HCT116 (cell line): ENCODE measurements at regions not wholly inside any gene's neighbourhood (a gene's known extent, or its start where the extent isn't known, plus 50 kb on each side); places are given as distances from the start of the nearest gene placed in this dataset.

ENCODE experiments used
- ATAC-seq: fragments of 200-7000 bp; cut with Tn5 transposase; 2 replicates; pipeline ENCODE4 v1.9.1; 2020; ENCODE audit warnings: mild to moderate bottlenecking, moderate library complexity
- BruUV-seq: library from RNA; stranded (reverse); fragments of 400-500 nt; replicated peaks from 2 replicates; lab custom pipeline; 2021; lab: Mats Ljungman, UMichigan
- CTCF ChIA-PET: fragments of 300-600 bp; sonication (Branson Sonifier 250); formaldehyde crosslinking; loops from one replicate; lab custom pipeline; 2021; ENCODE audit warnings: antibody characterized with exemption; lab: Charles Lee
- POLR2A ChIA-PET: fragments of 300-600, 350-600 bp; sonication (Branson Sonifier 250); formaldehyde crosslinking; loops from one replicate; lab custom pipeline; 2021; ENCODE audit warnings: antibody characterized with exemption; lab: Charles Lee
- RAD21 ChIA-PET, 2 experiments: fragments of 300-600 bp; sonication (Branson Sonifier 250); formaldehyde crosslinking; loops; one replicate each; lab custom pipeline; 2023; ENCODE audit warnings: low total read pairs in 2 of 2; ENCODE audit not compliant: uncharacterized antibody in 2 of 2, unreplicated experiment in 2 of 2, low non-redundant PET in 1 of 2; lab: Charles Lee
- DNase-seq: peaks from one replicate; pipeline ENCODE4 v3.0.0-alpha.2; 2010; ENCODE audit warnings: low read depth, low spot score
- H2AFZ ChIP-seq: fragments of 200-600 bp; shearing (Covaris generic), sonication (generic); 2 replicates; pipeline ENCODE4 v1.6.1; 2017; ENCODE audit warnings: low read depth, mixed run types, mixed read lengths, antibody characterized with exemption, low read length; ENCODE audit not compliant: poor library complexity, severe bottlenecking
- H3K27ac ChIP-seq: 2 replicates; pipeline ENCODE4 v1.5.1; 2012; ENCODE audit warnings: low read depth, low read length
- H3K27me3 ChIP-seq: fragments of 200-600 bp; sonication (generic); 2 replicates; pipeline ENCODE4 v1.6.1; 2016; ENCODE audit warnings: mixed run types, low read length, mixed read lengths; ENCODE audit not compliant: insufficient read depth
- H3K36me3 ChIP-seq, 2 experiments: fragments of 200-500 bp in 1 of 2; fragments of 200-600 bp in 1 of 2; sonication (Bioruptor generic) in 1 of 2; sonication (generic) in 1 of 2; 2 replicates each; pipeline versions ENCODE4 v1.5.1 to v1.6.1; 2014 to 2016; ENCODE audit warnings: low read length in 2 of 2, inconsistent platforms in 1 of 2, mixed read lengths in 1 of 2, mixed run types in 1 of 2; ENCODE audit not compliant: insufficient read depth in 2 of 2, control insufficient read depth in 1 of 2
- H3K4me1 ChIP-seq, 2 experiments: fragments of 200-600 bp in 1 of 2; sonication (generic) in 1 of 2; 2 replicates each; pipeline versions ENCODE4 v1.5.1 to v1.6.1; 2012 to 2017; ENCODE audit warnings: low read length in 2 of 2, inconsistent platforms in 1 of 2, mild to moderate bottlenecking in 1 of 2, mixed read lengths in 1 of 2, mixed run types in 1 of 2, moderate library complexity in 1 of 2; ENCODE audit not compliant: insufficient read depth in 2 of 2, control insufficient read depth in 1 of 2
- H3K4me2 ChIP-seq: fragments of 200-600 bp; sonication (generic); 2 replicates; pipeline ENCODE4 v1.6.1; 2017; ENCODE audit warnings: mixed run types, low read length, mixed read lengths
- H3K4me3 ChIP-seq, 2 experiments: fragments of 200-600 bp in 1 of 2; sonication (generic) in 1 of 2; replicated peaks in 1 of 2; 2 replicates each; pipeline ENCODE4 v1.5.1; 2011 to 2016; ENCODE audit warnings: low read length in 2 of 2, control low read depth in 1 of 2, low read depth in 1 of 2, mild to moderate bottlenecking in 1 of 2, mixed read lengths in 1 of 2, mixed run types in 1 of 2
- H3K79me2 ChIP-seq: fragments of 200-600 bp; sonication (generic); 2 replicates; pipeline ENCODE4 v1.6.1; 2017; ENCODE audit warnings: mild to moderate bottlenecking, mixed run types, low read length, moderate library complexity, mixed read lengths; ENCODE audit not compliant: insufficient read depth
- H3K9ac ChIP-seq: fragments of 200-600 bp; sonication (generic); 2 replicates; pipeline ENCODE4 v1.6.1; 2016; ENCODE audit warnings: low read length, mixed read lengths
- H3K9me2 ChIP-seq: fragments of 200-600 bp; sonication (generic), shearing (Covaris generic); 2 replicates; pipeline ENCODE4 v1.6.1; 2017; ENCODE audit warnings: mixed run types, mild to moderate bottlenecking, moderate library complexity; ENCODE audit not compliant: insufficient read depth
- H3K9me3 ChIP-seq, 2 experiments: fragments of 200-500 bp in 1 of 2; fragments of 200-600 bp in 1 of 2; sonication (Bioruptor generic) in 1 of 2; sonication (generic) in 1 of 2; 2 replicates each; pipeline ENCODE4 v1.6.1; 2014 to 2017; ENCODE audit warnings: low read length in 2 of 2, mixed read lengths in 2 of 2, inconsistent platforms in 1 of 2, low read depth in 1 of 2, mild to moderate bottlenecking in 1 of 2, mixed run types in 1 of 2, moderate library complexity in 1 of 2; ENCODE audit not compliant: control insufficient read depth in 1 of 2, insufficient read depth in 1 of 2
- H4K20me1 ChIP-seq: fragments of 200-600 bp; sonication (generic), shearing (Covaris generic); 2 replicates; pipeline ENCODE4 v1.6.1; 2017; ENCODE audit warnings: mixed run types, mild to moderate bottlenecking, moderate library complexity; ENCODE audit not compliant: insufficient read depth
- ATF3 ChIP-seq: IDR thresholded peaks from 2 replicates; pipeline ENCODE4 v1.6.1; 2012
- CTCF ChIP-seq, 3 experiments: fragments of 200-600 bp in 1 of 3; sonication (generic) in 1 of 3; IDR thresholded peaks in 2 of 3; conservative IDR thresholded peaks in 1 of 3; 2 replicates each; pipeline ENCODE4 v1.5.1; 2012 to 2017; ENCODE audit warnings: low read depth in 2 of 3, low read length in 2 of 3, antibody characterized with exemption in 1 of 3, borderline replicate concordance in 1 of 3, control low read depth in 1 of 3, mild to moderate bottlenecking in 1 of 3, mixed read lengths in 1 of 3, mixed run types in 1 of 3, moderate library complexity in 1 of 3; ENCODE audit not compliant: insufficient read depth in 1 of 3
- FOSL1 ChIP-seq: IDR thresholded peaks from 2 replicates; pipeline ENCODE4 v1.6.1; 2012; ENCODE audit warnings: low read depth
- MAX ChIP-seq: IDR thresholded peaks from 2 replicates; pipeline ENCODE4 v1.6.1; 2012
- POLR2A ChIP-seq: IDR thresholded peaks from 2 replicates; pipeline ENCODE4 v1.7.0; 2011; ENCODE audit warnings: borderline replicate concordance; ENCODE audit not compliant: insufficient read depth, insufficient read length; ENCODE audit errors: extremely low read depth
- RAD21 ChIP-seq: IDR thresholded peaks from 2 replicates; pipeline ENCODE4 v1.6.1; 2012; ENCODE audit warnings: low read depth, mild to moderate bottlenecking
- REST ChIP-seq: IDR thresholded peaks from 2 replicates; pipeline ENCODE4 v1.6.1; 2012; ENCODE audit warnings: low read depth
- SP1 ChIP-seq: IDR thresholded peaks from 2 replicates; pipeline ENCODE4 v1.6.1; 2012; ENCODE audit warnings: low read depth
- SRF ChIP-seq: IDR thresholded peaks from 2 replicates; pipeline ENCODE4 v1.6.1; 2012; ENCODE audit warnings: low read depth
- ZBTB33 ChIP-seq: IDR thresholded peaks from 2 replicates; pipeline ENCODE4 v1.6.1; 2011; ENCODE audit warnings: mild to moderate bottlenecking, low read length, moderate library complexity; ENCODE audit not compliant: insufficient replicate concordance; ENCODE audit errors: extremely low read depth
- ZFX ChIP-seq: fragments of 450-650 bp; IDR thresholded peaks from 2 replicates; pipeline ENCODE4 v1.6.1; 2017
- ZNF274 ChIP-seq: fragments of 200-500 bp; sonication (Bioruptor generic); IDR thresholded peaks from 2 replicates; pipeline ENCODE4 v1.6.1; 2014; ENCODE audit warnings: mild to moderate bottlenecking, low read depth, low read length, inconsistent platforms
- intact Hi-C: fragments of 100-400 bp; cut with micrococcal nuclease; formaldehyde crosslinking; loops from 2 replicates; pipeline ENCODE4 v1.10.0; 2022

- no peaks in the 10 kb centered on the region for H4K20me1 ChIP-seq
- H3K36me3 ChIP-seq, result no peaks in the 10 kb centered on the region
- H3K79me2 ChIP-seq, result no peaks in the 10 kb centered on the region
- no peaks in the 10 kb centered on the region for H3K9me3 ChIP-seq
- DNase-seq, result no peak
- H3K9me2 ChIP-seq, result no peaks in the 10 kb centered on the region
- TF ChIP-seq FOSL1, result no peak
- TF ChIP-seq ATF3, result no peak
- TF ChIP-seq ZFX, result no peak
- TF ChIP-seq SP1, result no peak
- no peak for TF ChIP-seq ZBTB33
- no peak overlapping the region for H3K9ac ChIP-seq
- RAD21 ChIA-PET, result no interaction called here
- no peaks in the 10 kb centered on the region for H3K4me1 ChIP-seq
- no peak for ATAC-seq
- no TSS peak for BruUV-seq
- POLR2A ChIA-PET, result no interaction called here
- CTCF ChIA-PET, result no interaction called here
- intact Hi-C loops, result no loop called here
- H2AFZ ChIP-seq, result no peak overlapping the region
- H3K4me2 ChIP-seq, result no peak overlapping the region
- H3K27me3 ChIP-seq, result no peaks in the 10 kb centered on the region
- H3K27ac ChIP-seq, result no peak overlapping the region
- no peak overlapping the region for H3K4me3 ChIP-seq
Measured at GRCh38 chr12:38389614-38390013, 73.0 kb downstream of the ALG10B start.

GRCh38 chr12:38391007-38391406 is 74.4 kb downstream of the ALG10B start:
- no peaks in the 10 kb centered on the region for H3K9me2 ChIP-seq
- no peak overlapping the region for H3K27ac ChIP-seq
- H3K79me2 ChIP-seq, result no peaks in the 10 kb centered on the region
- H3K9ac ChIP-seq, result no peak overlapping the region
- H3K9me3 ChIP-seq, result no peaks in the 10 kb centered on the region
- no peak overlapping the region for H3K4me3 ChIP-seq
- H3K4me2 ChIP-seq, result no peak overlapping the region
- CTCF ChIA-PET, result no interaction called here
- no peak overlapping the region for H2AFZ ChIP-seq
- TF ChIP-seq POLR2A, result no peak
- no peak for TF ChIP-seq MAX
- TF ChIP-seq ZFX, result no peak
- no peak for TF ChIP-seq RAD21
- TF ChIP-seq SRF, result no peak
- no peak for TF ChIP-seq REST
- TF ChIP-seq ZNF274, result no peak
- no peak for TF ChIP-seq CTCF (IDR thresholded peaks at IDR 0.05 in 2 of 3, conservative IDR thresholded peaks at IDR 0.05 in 1 of 3; ENCODE audit: borderline replicate concordance in 1 of 3, insufficient read depth in 1 of 3, low read depth in 2 of 3, low read length in 2 of 3)
- TF ChIP-seq, all 23 proteins: peak for 0
- H4K20me1 ChIP-seq, result no peaks in the 10 kb centered on the region
- RAD21 ChIA-PET, result no interaction called here
- no peaks in the 10 kb centered on the region for H3K36me3 ChIP-seq
- BruUV-seq, result no TSS peak
- H3K27me3 ChIP-seq, result no peaks in the 10 kb centered on the region
- intact Hi-C loops, result no loop called here
- ATAC-seq (no peak), DNase-seq (no peak)
- no peaks in the 10 kb centered on the region for H3K4me1 ChIP-seq
- POLR2A ChIA-PET, result no interaction called here
